HG02970 (cell line): ENCODE measurements at regions not wholly inside any gene's neighbourhood (a gene's known extent, or its start where the extent isn't known, plus 50 kb on each side); places are given as distances from the start of the nearest gene placed in this dataset.
"Not testable (repeated sequence)": the region's sequence is repeated elsewhere in the genome, so short reads cannot be mapped to it uniquely, and the experiment has no call there.

Source experiments
- ATAC-seq: cut with Tn5 transposase; IDR thresholded peaks from one replicate; pipeline ENCODE4 v1.9.1; 2021; ENCODE audit warnings: mild to moderate bottlenecking, moderate library complexity, moderate number of reproducible peaks; ENCODE audit not compliant: unreplicated experiment, low FRiP score

DNA sequence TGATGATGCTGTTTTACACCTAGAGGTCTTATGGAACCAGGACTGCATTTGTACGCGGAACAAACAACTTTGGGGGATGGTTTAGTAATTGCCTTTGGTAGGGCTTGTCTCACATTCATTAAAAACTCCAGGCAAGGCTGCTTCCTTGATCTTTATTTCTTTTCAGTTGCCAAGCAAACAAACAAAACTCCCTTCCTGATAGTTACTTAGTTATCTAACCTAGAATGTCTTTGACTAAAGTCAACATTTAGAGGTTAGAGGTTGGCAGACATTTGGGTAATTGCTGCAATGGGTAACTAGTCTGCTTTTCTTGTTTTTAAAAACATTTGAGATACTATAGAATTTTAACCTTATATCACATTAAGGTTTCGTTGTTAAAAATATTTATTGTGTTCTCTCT, 500.9 kb upstream of the PTBP2 start:
- ATAC-seq: no peak

- ATAC-seq: no peak
Observed at GRCh38 chr1:96222701-96223100, 498.9 kb upstream of the PTBP2 start.

DNA sequence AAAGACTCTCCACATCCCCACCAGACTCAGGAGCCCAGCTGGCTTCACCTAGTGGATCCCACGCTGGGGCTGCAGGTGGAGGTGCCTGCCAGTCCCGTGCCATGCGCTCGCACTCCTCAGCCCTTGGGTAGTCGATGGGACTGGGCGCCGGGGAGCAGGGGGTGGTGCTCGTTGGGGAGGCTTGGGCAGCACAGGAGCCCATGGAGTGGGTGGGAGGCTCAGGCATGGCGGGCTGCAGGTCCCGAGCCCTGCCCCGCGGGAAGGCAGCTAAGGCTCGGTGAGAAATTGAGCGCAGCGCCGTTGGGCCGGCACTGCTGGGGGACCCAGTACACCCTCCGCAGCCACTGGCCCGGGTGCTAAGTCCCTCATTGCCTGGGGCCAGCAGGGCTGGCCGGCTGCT, 497.4 kb upstream of the PTBP2 start:
- not testable (repeated sequence) for ATAC-seq

- no peak for ATAC-seq
Observed at GRCh38 chr1:96233422-96233821, 488.2 kb upstream of the PTBP2 start.

GRCh38 chr1:96234299-96234698, 487.3 kb upstream of the PTBP2 start:
- no peak for ATAC-seq

GRCh38 chr1:96236156-96236739, 485.3 kb upstream of the PTBP2 start:
- ATAC-seq: no peak

DNA sequence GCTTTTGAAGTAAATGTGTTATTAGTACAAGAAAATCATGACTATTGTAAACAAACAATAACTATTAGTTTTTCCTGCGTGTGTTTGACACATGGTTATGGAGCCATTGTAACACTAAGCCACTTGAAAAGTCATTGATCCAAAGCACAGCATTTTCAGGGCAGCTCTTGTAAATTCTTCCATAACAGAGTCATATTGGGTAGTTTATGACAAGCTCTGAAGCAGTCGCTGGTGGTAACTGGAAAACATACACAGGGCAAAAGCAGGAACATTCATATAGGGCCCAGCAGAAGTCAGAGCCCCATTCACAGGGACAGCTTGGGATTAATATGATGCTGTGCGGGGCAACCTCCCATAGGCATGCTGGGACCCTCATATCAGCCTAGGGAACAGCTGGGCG, 483.2 kb upstream of the PTBP2 start:
- ATAC-seq: no peak

- no peak for ATAC-seq
Observed at GRCh38 chr1:96240438-96240837, 481.1 kb upstream of the PTBP2 start.

GRCh38 chr1:96253246-96254035, 468.1 kb upstream of the PTBP2 start:
- no peak for ATAC-seq

DNA sequence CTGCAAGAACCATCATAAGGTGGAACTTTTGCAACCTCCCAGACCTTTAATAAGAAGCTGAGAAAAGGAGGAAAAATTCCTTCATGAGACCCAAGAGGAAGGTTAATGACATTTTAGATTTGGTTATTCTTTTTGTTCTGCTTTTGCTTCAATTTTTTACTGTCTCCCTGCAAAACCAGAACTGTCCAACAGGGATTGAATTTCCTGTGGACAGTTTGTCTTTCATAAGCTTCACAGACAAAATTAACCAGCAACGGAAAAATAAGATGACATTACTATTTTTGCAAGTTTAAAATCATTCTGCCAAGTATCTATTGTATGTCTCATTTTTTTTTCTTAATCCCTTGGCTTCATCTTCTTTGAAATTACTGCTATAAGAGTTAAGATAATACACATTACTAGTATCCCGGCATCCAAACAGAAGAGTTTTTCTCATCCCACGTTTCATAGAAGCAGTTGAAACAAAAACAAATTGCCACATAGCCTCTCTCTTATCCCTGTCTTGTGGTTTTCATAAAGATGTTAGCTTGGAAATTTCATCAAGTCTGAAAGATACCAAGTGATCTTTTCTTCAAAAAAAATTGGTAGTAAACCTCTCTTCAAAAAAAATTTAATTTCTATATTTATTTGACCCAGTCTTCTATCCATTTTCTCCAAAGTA, 465.3 kb upstream of the PTBP2 start:
- ATAC-seq: no peak

DNA sequence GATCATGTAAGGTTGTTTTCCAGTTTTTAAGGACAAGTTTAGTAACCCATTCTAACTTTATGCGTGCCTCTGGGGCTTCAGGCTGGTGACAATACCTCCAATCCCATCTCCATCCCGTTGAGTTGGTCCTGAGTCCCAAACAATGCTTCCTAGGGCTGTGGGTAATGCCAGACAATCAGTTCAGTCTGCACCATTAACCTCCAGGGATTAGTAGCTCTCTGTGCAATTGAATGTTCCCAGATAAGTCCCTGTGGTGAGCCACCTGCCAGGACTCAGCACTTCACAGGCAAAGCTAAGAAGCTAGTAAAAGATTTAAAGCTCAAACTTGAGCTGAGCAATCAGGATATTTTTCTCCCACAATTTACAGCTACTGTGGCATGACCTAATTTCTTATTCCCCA, 462.2 kb upstream of the PTBP2 start:
- ATAC-seq: no peak

DNA sequence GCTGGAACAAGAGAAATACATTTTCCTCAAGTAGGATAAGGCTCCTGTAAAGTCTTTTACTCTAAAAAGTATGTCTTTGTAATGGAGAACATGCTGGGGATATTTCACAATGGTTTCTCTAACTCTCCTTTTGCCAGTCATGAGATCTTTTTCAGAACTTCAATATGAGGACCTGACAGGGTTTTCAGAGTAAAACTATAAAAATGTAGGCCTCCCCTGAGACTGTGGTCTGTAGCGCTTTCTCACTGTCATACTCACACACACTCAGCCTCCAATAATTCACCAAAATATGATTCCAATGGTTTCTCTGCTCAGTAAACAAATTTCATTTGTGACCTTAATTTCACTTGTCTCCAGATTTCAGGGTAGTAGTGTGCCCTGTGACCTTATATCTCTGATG, 440.1 kb upstream of the PTBP2 start:
- no peak for ATAC-seq

DNA sequence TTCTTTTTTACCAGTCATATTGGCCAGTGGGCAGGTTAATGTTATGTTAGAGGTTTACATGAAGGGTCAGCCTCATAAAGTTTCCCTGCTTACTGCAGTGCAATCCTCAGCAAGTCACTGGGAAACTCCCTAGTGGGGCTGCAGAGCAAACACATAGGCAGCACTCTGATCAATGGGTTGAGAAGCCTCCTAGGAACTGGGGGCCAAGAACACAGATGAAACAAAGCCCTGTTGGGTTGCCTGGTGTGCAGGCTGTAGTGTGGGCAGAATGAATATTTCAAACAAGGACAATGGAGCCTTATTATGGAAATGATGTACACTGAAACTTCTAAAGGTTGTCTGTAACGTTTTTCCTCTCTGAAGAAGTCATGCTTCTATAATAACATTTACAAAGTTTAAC, 431.6 kb upstream of the PTBP2 start:
- ATAC-seq: no peak

- ATAC-seq: no peak
Observed at GRCh38 chr1:96290801-96291200, 430.8 kb upstream of the PTBP2 start.

- no peak for ATAC-seq
Observed at GRCh38 chr1:96291468-96291867, 430.1 kb upstream of the PTBP2 start.

GRCh38 chr1:96292141-96292540, 429.4 kb upstream of the PTBP2 start:
- ATAC-seq: no peak

GRCh38 chr1:96296991-96297390, 424.6 kb upstream of the PTBP2 start:
- ATAC-seq: no peak

GRCh38 chr1:96306809-96307560, 414.6 kb upstream of the PTBP2 start:
- no peak for ATAC-seq

DNA sequence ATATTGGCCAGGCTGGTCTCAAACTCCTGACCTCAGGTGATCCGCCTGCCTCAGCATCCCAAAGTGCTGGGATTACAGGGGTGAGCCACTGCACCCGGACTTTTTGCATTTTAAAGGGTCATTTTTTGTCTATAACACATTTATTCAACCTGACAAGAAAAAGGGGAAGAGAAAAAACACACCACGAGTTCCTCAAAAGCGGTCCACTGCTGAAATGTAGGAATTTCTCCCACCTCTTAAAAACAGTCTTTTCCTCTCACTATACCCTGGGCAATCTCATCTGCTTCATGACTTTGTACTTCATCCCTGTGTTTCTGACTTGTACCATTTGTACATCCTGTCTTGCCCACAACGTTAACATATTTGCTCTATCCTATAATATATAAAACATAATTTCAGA, 413.3 kb upstream of the PTBP2 start:
- ATAC-seq: no peak

GRCh38 chr1:96309783-96310182, 411.8 kb upstream of the PTBP2 start:
- no peak for ATAC-seq

DNA sequence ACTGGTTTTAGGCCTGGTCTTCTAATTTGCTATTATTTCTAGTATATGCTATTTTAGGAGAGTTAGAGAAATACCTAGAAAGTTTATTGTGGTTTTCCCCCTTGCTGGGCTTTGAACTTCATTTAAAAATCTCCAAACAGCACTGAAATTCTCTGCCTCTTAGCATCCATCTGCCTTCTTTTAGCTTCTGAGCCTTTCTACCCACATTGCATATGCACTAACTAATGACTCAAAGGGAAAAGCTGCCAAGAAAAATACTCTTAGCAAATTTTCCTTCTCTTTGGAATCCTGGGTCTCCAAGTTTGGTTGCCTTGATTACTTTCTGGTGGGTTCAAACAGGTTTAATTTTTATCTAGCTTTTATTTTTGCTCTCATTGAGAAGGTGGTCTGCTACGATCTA, 408.4 kb upstream of the PTBP2 start:
- ATAC-seq: no peak
